NCI-H1436 (cell line): ENCODE measurements at regions not wholly inside any gene's neighbourhood (a gene's known extent, or its start where the extent isn't known, plus 50 kb on each side); places are given as distances from the start of the nearest gene placed in this dataset.

Source experiments
- DNase-seq: peaks from one replicate; lab custom pipeline; 2025; lab: John Stamatoyannopoulos, UW

GRCh38 chr22:49261616-49262015, 566.1 kb downstream of the BRD1 start:
- DNase-seq = no peak

DNA sequence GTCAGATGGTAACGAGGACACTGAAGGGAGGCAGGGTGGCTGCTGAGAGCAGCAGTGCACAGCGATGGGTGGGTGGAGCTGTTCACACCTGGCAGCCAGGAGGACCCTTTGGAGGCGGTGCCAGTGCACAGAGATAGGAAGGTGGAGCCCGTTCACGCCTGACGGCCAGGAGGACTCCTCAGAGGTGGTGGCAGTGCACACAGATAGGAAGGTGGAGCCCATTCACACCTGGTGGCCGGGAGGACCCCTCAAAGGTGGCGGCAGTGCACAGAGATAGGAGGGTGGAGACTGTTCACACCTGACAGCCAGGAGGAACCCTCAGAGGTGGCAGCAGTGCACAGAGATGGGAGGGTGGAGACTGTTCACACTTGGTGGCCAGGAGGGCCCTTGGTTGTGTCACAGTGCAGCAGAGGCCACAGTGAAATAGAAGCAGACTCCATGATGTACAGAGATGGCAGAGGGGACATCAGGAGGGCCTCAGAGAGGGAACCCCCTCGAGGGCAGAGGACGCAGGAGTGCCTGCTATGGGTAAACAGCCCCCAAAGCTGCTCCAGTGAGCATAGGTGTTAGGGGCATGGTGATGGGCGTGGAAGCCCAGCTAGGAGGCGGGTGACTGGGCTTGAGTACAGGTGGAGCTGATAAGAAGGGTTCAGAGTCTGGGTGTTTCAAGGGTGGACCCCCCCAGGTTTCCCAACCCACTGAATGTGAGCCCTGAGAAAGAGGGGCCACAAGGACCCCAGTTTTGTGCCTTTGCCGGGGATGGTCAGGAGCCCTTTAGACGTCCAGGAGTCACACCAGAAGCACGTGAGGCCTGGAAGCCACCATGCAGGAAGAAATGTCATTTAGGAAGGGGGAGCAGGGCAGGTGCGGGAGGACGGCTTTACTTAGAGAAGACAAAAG, 566.7 kb downstream of the BRD1 start:
- DNase-seq = no peak

DNA sequence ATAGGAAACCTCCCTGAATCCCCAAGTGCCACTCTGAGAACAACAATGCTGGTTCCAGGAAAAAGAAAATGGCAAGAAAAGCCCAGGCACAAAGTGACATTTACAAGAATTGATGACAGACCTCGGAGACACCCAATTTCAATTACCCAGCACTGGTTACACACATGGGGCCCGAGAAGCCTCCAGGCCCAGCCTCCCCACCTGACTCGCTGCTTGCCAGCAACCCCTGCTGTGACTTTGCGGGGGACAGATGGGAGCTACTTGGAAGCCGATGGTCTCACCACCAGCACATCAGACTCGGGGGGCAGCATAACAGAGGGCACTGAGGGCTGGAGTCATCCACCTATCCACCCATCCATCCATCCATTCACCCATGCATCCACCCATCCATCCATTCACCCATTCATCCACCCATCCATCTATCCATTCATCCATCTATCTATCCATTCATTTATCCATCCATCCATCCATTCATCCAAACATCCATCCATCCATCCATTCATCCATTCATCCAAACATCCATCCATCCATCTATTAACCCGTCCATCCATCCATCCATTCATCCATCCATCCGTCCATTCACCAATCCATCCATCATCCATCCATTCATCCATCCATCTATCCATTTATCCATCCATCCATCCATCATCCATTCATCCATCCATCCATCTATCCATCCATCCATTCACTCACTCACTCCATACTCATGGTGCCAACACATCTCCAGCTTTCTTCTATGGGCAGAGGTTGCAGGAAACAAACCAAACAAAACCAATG, 567.6 kb downstream of the BRD1 start:
- DNase-seq = no peak

DNA sequence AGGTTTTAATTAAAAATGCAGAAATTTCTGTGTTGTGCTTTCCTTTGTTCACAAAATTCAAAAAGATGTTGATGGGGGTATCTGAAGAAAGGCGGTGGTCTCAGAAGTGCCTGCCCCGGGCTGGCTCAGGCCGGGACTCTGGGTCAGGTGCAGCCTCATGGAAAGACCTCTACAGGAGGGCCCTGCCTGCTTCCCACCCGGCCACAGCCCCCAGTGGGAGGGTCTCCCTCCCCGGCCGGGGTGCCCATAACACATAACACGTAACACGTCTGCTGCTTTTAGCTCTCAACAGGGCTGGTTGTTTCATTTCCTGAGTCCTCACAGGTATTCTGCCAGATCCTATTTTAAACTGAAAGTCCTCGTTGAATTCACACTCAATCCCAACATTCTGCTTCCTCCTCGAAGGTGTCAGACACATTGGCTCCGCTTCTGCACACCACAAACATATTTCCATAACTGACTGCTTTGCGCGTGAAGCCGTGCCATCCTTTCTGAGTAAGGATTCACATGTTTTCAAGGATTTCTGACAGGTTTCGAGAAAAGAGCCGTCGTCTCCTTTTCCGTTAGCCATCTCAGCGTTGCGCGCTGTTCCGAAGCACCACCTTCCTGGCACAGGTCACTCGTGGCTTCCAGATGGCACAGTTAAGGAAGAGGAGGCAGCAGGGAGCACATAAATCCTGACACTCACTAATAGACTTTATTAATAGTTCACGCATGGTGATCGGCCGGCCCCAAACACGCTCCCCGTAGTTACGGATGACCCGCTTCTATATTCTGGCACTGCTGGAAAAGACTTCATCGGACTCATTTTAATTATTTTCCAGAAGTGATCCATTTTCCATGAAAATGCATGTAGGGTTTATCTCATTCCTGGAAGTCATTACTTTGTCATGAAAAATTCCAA, 569.3 kb downstream of the BRD1 start:
- no peak for DNase-seq

DNA sequence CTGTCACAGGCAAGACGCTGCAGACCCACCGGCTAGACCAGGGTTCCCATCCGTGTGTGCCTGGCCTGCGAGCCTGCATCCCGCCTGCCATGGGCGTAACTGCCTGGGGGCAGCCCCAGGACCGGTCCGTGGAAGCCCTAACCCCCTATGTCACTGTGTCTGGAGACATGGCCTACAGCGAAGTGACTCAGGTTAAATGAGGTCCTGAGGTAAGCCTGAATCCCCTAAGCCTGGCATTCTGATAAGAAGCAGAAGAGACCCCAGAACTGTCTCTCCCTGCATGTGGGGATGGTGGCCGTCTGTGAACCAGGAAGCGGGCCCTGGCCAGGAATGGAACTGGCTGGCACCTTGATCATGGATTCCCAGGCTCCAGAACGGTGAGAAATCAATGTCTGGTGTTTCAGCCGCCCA, 570.1 kb downstream of the BRD1 start:
- DNase-seq = no peak

DNA sequence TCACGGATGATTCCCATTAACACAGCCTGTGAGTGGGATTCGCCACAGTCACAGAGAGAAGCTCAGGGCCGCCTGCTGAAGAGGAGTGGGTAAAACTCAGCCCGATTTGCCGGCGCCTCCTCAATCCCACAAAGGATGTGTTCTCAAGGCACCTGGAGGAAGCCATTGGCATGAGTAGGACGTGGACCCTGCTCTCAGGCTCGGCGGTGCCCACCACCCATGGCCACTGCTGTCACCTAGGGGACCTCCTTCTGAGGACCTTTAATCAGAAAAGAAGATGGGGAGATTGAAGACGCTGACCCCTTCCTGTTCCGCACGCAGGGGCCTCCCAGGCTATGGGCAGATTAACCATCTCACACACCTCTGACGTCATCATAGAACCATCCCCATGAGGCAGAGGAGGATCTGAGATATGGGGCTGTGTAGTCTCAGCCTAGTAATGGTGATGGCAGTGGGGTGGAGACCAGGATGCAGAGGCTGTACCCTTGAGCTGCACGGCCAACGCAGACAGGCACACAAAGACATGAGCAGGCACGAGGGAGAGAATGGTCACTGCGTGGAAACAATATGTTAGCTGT, 571.8 kb downstream of the BRD1 start:
- no peak for DNase-seq

DNA sequence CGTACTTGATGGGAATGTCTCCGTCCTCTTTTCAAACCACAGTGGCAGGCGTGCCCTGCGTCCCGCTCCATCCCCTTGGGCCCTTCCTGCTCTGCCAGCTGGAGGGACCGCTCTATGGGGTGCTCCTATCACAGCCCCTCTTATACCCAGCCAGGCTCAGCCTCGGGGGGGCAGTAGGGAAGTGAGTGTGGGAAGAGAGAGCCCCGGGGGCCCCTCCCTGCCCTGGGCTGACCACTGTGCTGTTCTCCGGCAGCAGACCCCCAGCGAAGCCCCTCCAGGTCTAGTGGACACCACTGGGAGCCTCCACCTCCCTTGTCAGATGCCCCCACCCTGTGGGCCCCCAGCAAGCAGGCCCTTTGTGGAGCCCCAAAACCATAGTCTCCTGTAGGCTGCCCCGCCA, 572.5 kb downstream of the BRD1 start:
- no peak for DNase-seq

GRCh38 chr22:49253656-49254055, 574.0 kb downstream of the BRD1 start:
- DNase-seq = no peak

DNA sequence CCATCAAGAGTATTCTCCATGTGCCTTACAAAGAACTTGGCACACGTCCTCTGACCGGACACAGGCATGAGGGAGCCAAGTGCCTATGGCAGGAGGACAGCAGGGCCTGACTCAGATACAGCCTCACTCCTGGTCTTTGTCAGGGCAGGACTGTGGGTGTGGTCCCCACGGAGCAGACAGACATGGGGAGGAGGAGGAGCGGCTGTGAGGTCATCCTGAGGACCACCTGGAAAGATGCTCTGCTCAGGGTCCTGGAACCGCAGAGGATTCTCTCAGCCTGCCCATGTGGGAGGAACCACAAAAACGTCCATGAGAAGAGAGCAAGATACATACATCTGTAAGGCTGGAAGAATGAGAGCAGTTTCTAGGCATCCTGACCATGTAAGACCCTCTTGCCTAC, 576.3 kb downstream of the BRD1 start:
- DNase-seq = no peak

DNA sequence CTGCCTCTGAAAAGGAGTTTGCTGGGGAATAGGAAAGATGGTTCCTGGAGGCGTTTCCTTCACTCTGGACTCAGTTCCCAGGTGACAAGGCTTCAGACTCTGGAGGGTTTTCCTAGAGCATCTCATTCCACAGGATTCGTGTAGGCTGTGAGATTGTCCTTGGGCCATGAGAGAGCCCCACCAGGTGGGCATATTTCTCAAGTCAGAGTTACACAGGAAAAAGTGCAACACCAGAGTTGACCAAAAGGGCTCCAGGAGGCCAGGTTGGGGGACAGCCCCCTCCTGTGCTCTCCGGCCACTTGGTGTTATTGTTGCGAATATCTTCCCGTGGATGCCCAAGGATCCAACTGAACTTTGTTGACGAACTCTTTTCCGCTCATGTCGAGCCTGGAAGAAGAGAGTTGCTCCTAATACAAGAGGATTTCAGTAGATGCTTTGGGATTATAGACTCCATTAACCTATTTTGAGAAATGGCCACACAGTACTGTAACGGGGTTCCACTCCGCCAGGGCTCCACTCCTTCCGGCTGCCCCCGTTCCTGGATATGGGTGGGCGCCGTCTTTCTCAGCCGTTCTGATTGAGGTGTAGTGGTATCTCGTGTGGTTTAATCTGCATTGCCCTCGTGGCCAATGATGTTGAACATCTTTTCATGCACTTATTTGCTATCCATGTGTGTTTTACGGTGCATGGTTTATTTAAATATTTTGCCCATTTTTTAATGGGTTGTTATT, 580.3 kb downstream of the BRD1 start:
- DNase-seq = no peak

GRCh38 chr22:49244466-49245420, 582.9 kb downstream of the BRD1 start:
- DNase-seq = no peak

- DNase-seq = no peak
Observed at GRCh38 chr22:49243965-49244364, 583.7 kb downstream of the BRD1 start.

GRCh38 chr22:49243335-49243734, 584.3 kb downstream of the BRD1 start:
- no peak for DNase-seq

DNA sequence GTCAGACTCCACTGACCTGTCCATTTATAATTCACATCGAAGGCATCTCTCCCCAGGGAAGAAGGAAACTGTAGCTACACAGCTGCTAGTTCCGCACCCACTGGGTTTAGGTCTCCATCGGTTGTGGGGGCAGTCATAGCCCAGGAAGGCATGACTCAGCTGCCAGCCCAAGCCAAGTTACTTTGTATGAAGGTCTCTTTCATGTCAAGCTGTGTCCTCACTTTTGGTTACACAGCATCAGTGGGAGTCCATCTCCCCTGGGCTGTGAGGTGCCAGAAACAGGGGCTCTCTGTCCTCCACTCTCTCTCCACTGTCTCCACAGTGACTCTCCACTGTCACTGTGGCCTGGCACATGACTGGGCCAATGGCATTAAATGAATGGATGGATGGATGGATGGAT, 585.2 kb downstream of the BRD1 start:
- DNase-seq = no peak

DNA sequence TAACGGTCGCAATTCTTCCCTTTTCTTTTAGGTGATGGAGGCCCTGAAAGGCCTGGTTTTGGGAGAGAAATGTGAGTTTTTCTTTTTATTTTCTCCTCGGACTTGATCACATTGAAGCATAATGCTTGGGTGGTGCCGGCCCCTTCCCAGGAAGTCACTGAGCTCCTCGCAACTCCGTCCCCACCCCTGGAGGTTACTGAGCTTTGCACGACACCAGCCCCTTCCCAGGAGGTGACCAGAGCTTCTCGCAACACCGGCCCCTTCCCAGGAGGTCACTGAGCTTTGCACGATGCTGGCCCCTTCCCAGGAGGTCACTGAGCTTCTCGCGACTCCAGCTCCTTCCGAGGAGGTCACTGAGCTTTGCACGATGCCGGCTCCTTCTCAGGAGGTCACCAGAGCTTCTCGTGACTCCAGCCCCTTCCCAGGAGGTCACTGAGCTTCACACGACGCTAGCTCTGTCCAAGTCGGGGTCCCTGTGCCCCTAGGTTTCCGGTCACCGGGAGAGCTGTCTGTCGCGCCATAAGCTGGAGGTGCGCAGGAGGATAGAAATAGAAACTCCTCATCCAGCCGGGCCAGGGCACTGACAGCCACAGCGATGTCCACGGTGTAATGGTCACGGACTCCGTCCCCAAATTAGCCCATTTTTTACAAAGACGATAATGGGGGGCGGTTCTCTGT, 586.4 kb downstream of the BRD1 start:
- no peak for DNase-seq

- no peak for DNase-seq
Observed at GRCh38 chr22:49240472-49240871, 587.2 kb downstream of the BRD1 start.

- DNase-seq = no peak
Observed at GRCh38 chr22:49240016-49240380, 587.7 kb downstream of the BRD1 start.

GRCh38 chr22:49239264-49240015, 588.2 kb downstream of the BRD1 start:
- DNase-seq = no peak
